GM12878 (cell line): ENCODE measurements at regions not wholly inside any gene's neighbourhood (a gene's known extent, or its start where the extent isn't known, plus 50 kb on each side); places are given as distances from the start of the nearest gene placed in this dataset.

Experiments
- ATAC-seq: fragments of 200-7000 bp; cut with Tn5 transposase; 3 replicates; pipeline ENCODE4 v1.9.1; 2020; ENCODE audit warnings: mild to moderate bottlenecking, moderate library complexity
- BruUV-seq: library from RNA; stranded (reverse); fragments of 400-500 nt; replicated peaks from 2 replicates; lab custom pipeline; 2021; lab: Mats Ljungman, UMichigan
- CTCF ChIA-PET: fragments of 300-600 bp; sonication (Branson Sonifier 250); formaldehyde crosslinking; extraction: SDS; loops from one replicate; lab custom pipeline; 2021; ENCODE audit warnings: inconsistent platforms; lab: Yijun Ruan, JAX
- POLR2A ChIA-PET: fragments of 350-600 bp; formaldehyde crosslinking; extraction: SDS; loops from one replicate; lab custom pipeline; 2021; ENCODE audit warnings: inconsistent platforms; lab: Charles Lee
- RAD21 ChIA-PET: fragments of 300-600 bp; sonication (Branson Sonifier 250); formaldehyde crosslinking; loops from one replicate; lab custom pipeline; 2023; ENCODE audit warnings: antibody characterized with exemption; ENCODE audit not compliant: unreplicated experiment; lab: Charles Lee
- SMC1A ChIA-PET: fragments of 300-600 bp; sonication (Branson Sonifier 250); formaldehyde crosslinking; loops from one replicate; lab custom pipeline; 2023; ENCODE audit not compliant: unreplicated experiment, uncharacterized antibody; lab: Charles Lee
- DNase-seq: peaks from one replicate; pipeline ENCODE4 v3.0.0-alpha.2; 2011; ENCODE audit warnings: low read depth, low spot score
- FAIRE-seq: peaks from 3 replicates; lab custom pipeline; 2011; peaks lifted over from hg19 to GRCh38; lab: Jason Lieb, UNC
- H2AFZ ChIP-seq: 2 replicates; pipeline ENCODE4 v1.6.0; 2011; ENCODE audit warnings: low read depth, low read length, control low read depth; ENCODE audit not compliant: control insufficient read depth
- H3K27ac ChIP-seq: 2 replicates; pipeline ENCODE4 v1.5.1; 2011; ENCODE audit warnings: control low read depth; ENCODE audit not compliant: control insufficient read depth, insufficient read depth
- H3K27me3 ChIP-seq, 2 experiments: replicated peaks in 1 of 2; 2 replicates each; pipeline versions ENCODE4 v1.6.0 to v1.6.1; 2011; ENCODE audit warnings: low read length in 1 of 2; ENCODE audit not compliant: control insufficient read depth in 2 of 2, insufficient read depth in 2 of 2
- H3K36me3 ChIP-seq, 2 experiments: 2 replicates each; pipeline ENCODE4 v1.5.1; 2011; ENCODE audit warnings: low read length in 1 of 2; ENCODE audit not compliant: control insufficient read depth in 2 of 2, insufficient read depth in 2 of 2
- H3K4me1 ChIP-seq: 2 replicates; pipeline ENCODE4 v1.6.1; 2011; ENCODE audit warnings: mild to moderate bottlenecking, low read length, moderate library complexity, mixed read lengths; ENCODE audit not compliant: control insufficient read depth, insufficient read depth
- H3K4me2 ChIP-seq: 2 replicates; pipeline ENCODE4 v1.6.0; 2011; ENCODE audit warnings: control low read depth; ENCODE audit not compliant: control insufficient read depth, insufficient read depth
- H3K4me3 ChIP-seq: fragments of 200-600 bp; sonication (generic); 2 replicates; pipeline ENCODE4 v1.5.1; 2016
- H3K79me2 ChIP-seq: 2 replicates; pipeline ENCODE4 v1.6.0; 2011; ENCODE audit warnings: low read length; ENCODE audit not compliant: control insufficient read depth, insufficient read depth
- H3K9ac ChIP-seq: 2 replicates; pipeline ENCODE4 v1.8.0; 2011; ENCODE audit warnings: low read length, control low read depth, mixed read lengths; ENCODE audit not compliant: control insufficient read depth, insufficient read depth
- H3K9me3 ChIP-seq: replicated peaks from 3 replicates; pipeline ENCODE4 v1.5.1; 2011; ENCODE audit warnings: mild to moderate bottlenecking, low read length; ENCODE audit not compliant: control insufficient read depth, insufficient read depth
- H4K20me1 ChIP-seq: 2 replicates; pipeline ENCODE4 v1.6.0; 2011; ENCODE audit not compliant: control insufficient read depth, insufficient read depth
- KAT2A ChIP-seq: conservative IDR thresholded peaks from 2 replicates; pipeline ENCODE4 v1.6.1; 2011; ENCODE audit warnings: low read depth, low read length; ENCODE audit not compliant: control insufficient read depth
- KDM1A ChIP-seq: fragments of 200-600 bp; sonication (generic); IDR thresholded peaks from 2 replicates; pipeline ENCODE4 v1.6.1; 2016; ENCODE audit warnings: borderline replicate concordance
- MTA3 ChIP-seq: IDR thresholded peaks from 2 replicates; pipeline ENCODE4 v1.6.1; 2012; ENCODE audit warnings: low read length, inconsistent platforms, borderline replicate concordance
- MXI1 ChIP-seq: fragments of 150-350 bp; IDR thresholded peaks from 2 replicates; pipeline ENCODE4 v1.6.1; 2011; ENCODE audit warnings: low read depth, mild to moderate bottlenecking, inconsistent platforms, low read length, improper control_type of control experiment
- NFYB ChIP-seq: IDR thresholded peaks from 2 replicates; pipeline ENCODE4 v1.6.1; 2011; ENCODE audit warnings: low read depth, mild to moderate bottlenecking, low read length, improper control_type of control experiment, moderate library complexity; ENCODE audit not compliant: insufficient read depth
- NKRF ChIP-seq: fragments of 450-650 bp; conservative IDR thresholded peaks from 2 replicates; pipeline ENCODE4 v1.6.1; 2017; ENCODE audit warnings: mild to moderate bottlenecking, moderate library complexity
- RCOR1 ChIP-seq: conservative IDR thresholded peaks from 2 replicates; pipeline ENCODE4 v1.6.1; 2012; ENCODE audit warnings: low read depth, low read length, improper control_type of control experiment
- RUNX3 ChIP-seq: IDR thresholded peaks from 2 replicates; pipeline ENCODE4 v1.6.1; 2012; ENCODE audit warnings: low read length, inconsistent platforms
- STAT1 ChIP-seq: fragments of 450-650 bp; conservative IDR thresholded peaks from 2 replicates; pipeline ENCODE4 v1.6.1; 2014; ENCODE audit warnings: antibody characterized with exemption, mild to moderate bottlenecking
- SUPT20H ChIP-seq: IDR thresholded peaks from 2 replicates; pipeline ENCODE4 v1.6.1; 2011; ENCODE audit warnings: low read depth, mild to moderate bottlenecking, low read length, moderate library complexity, borderline replicate concordance; ENCODE audit not compliant: control insufficient read depth
- ZNF207 ChIP-seq: fragments of 450-650 bp; IDR thresholded peaks from 2 replicates; pipeline ENCODE4 v1.6.1; 2014; ENCODE audit warnings: antibody characterized with exemption, mild to moderate bottlenecking, borderline replicate concordance
- ZNF622 ChIP-seq: fragments of 450-650 bp; IDR thresholded peaks from 2 replicates; pipeline ENCODE4 v1.6.1; 2017; ENCODE audit warnings: mild to moderate bottlenecking, inconsistent platforms
- WGBS: methylation state at CpG from one replicate; pipeline ENCODE4 v1.1.6; 2016; ENCODE audit warnings: low lambda C conversion rate; ENCODE audit not compliant: insufficient replicate concordance, insufficient coverage; ENCODE audit errors: missing lambda C conversion rate; 5-methylcytosine and 5-hydroxymethylcytosine counted together
- in situ Hi-C: fragments of 300-500 bp; cut with MboI; formaldehyde crosslinking; loops from 9 replicates; pipeline ENCODE4 v1.14.3; 2018; ENCODE audit warnings: mixed read lengths
- intact Hi-C: fragments of 100-400 bp; cut with micrococcal nuclease; formaldehyde crosslinking; loops from one replicate; pipeline ENCODE4 v1.14.2; 2022; ENCODE audit not compliant: unreplicated experiment
- TF ChIP-seq, protein P1 (sequence below): fragments of 150-350 bp; IDR thresholded peaks from 2 replicates; pipeline ENCODE4 v1.6.1; 2014; ENCODE audit warnings: mild to moderate bottlenecking, low read depth, low read length
- TF ChIP-seq, protein P2 (sequence below): IDR thresholded peaks from 2 replicates; pipeline ENCODE4 v1.6.1; 2011; ENCODE audit warnings: borderline replicate concordance, low read depth, mild to moderate bottlenecking, moderate library complexity, mixed read lengths, low read length; ENCODE audit not compliant: insufficient read depth; ENCODE audit errors: extremely low read length
- TF ChIP-seq, protein P3 (sequence below): fragments of 450-650 bp; IDR thresholded peaks from 2 replicates; pipeline ENCODE4 v1.6.1; 2017; ENCODE audit warnings: mild to moderate bottlenecking, moderate library complexity

DNA sequence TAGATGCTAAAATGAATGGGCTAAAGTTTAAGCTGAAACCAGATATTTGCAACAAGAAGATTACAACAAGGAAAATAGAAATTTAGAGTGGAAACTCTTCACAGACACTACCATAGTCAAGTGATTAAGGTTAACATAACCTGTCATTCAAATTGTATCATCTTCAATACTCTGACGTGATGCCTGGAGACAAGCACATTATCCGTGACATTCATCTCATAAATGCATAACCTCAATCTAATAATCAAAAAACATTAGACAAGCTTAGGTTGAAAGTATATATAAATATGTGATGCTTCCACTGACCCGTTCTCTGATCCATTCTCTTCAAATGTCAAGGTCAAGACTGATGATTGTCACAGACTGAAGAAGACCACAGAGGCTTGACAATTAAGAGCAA, 263.8 kb upstream of the MEOX2 start:
- ChIA-PET POLR2A (no interaction called here), SMC1A (no interaction called here), CTCF (no interaction called here), RAD21 (no interaction called here)
- Histone ChIP-seq H3K36me3 (no peaks in the 10 kb centered on the region), H3K9ac (no peak overlapping the region), H3K4me2 (no peak overlapping the region), H3K4me3 (no peak overlapping the region), H3K27me3 (no peaks in the 10 kb centered on the region), H3K9me3 (no peaks in the 10 kb centered on the region), H3K4me1 (no peaks in the 10 kb centered on the region), H3K27ac (no peak overlapping the region), H4K20me1 (no peaks in the 10 kb centered on the region), H2AFZ (no peak overlapping the region), H3K79me2 (no peaks in the 10 kb centered on the region)
- 33% methylated on average over 3 of the region's 3 CpGs for WGBS
- intact Hi-C loops (no loop called here), in situ Hi-C loops (no loop called here)
- FAIRE-seq (no peak), ATAC-seq (no peak), DNase-seq (no peak)
- BruUV-seq: no TSS peak
- TF ChIP-seq ZNF622 (no peak), STAT1 (no peak), RUNX3 (no peak), KAT2A (no peak), KDM1A (no peak), MXI1 (no peak), NFYB (no peak), MTA3 (no peak), SUPT20H (no peak), RCOR1 (no peak), ZNF207 (no peak), NKRF (no peak)
- TF ChIP-seq, protein P1, sequence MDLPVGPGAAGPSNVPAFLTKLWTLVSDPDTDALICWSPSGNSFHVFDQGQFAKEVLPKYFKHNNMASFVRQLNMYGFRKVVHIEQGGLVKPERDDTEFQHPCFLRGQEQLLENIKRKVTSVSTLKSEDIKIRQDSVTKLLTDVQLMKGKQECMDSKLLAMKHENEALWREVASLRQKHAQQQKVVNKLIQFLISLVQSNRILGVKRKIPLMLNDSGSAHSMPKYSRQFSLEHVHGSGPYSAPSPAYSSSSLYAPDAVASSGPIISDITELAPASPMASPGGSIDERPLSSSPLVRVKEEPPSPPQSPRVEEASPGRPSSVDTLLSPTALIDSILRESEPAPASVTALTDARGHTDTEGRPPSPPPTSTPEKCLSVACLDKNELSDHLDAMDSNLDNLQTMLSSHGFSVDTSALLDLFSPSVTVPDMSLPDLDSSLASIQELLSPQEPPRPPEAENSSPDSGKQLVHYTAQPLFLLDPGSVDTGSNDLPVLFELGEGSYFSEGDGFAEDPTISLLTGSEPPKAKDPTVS: no peak
- TF ChIP-seq, protein P2, sequence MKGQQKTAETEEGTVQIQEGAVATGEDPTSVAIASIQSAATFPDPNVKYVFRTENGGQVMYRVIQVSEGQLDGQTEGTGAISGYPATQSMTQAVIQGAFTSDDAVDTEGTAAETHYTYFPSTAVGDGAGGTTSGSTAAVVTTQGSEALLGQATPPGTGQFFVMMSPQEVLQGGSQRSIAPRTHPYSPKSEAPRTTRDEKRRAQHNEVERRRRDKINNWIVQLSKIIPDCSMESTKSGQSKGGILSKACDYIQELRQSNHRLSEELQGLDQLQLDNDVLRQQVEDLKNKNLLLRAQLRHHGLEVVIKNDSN: no peak
- TF ChIP-seq, protein P3, sequence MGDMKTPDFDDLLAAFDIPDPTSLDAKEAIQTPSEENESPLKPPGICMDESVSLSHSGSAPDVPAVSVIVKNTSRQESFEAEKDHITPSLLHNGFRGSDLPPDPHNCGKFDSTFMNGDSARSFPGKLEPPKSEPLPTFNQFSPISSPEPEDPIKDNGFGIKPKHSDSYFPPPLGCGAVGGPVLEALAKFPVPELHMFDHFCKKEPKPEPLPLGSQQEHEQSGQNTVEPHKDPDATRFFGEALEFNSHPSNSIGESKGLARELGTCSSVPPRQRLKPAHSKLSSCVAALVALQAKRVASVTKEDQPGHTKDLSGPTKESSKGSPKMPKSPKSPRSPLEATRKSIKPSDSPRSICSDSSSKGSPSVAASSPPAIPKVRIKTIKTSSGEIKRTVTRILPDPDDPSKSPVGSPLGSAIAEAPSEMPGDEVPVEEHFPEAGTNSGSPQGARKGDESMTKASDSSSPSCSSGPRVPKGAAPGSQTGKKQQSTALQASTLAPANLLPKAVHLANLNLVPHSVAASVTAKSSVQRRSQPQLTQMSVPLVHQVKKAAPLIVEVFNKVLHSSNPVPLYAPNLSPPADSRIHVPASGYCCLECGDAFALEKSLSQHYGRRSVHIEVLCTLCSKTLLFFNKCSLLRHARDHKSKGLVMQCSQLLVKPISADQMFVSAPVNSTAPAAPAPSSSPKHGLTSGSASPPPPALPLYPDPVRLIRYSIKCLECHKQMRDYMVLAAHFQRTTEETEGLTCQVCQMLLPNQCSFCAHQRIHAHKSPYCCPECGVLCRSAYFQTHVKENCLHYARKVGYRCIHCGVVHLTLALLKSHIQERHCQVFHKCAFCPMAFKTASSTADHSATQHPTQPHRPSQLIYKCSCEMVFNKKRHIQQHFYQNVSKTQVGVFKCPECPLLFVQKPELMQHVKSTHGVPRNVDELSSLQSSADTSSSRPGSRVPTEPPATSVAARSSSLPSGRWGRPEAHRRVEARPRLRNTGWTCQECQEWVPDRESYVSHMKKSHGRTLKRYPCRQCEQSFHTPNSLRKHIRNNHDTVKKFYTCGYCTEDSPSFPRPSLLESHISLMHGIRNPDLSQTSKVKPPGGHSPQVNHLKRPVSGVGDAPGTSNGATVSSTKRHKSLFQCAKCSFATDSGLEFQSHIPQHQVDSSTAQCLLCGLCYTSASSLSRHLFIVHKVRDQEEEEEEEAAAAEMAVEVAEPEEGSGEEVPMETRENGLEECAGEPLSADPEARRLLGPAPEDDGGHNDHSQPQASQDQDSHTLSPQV: no peak
